ENCODE measurements at regions not wholly inside any gene's neighbourhood (a gene's known extent, or its start where the extent isn't known, plus 50 kb on each side); places are given as distances from the start of the nearest gene placed in this dataset.

DNA sequence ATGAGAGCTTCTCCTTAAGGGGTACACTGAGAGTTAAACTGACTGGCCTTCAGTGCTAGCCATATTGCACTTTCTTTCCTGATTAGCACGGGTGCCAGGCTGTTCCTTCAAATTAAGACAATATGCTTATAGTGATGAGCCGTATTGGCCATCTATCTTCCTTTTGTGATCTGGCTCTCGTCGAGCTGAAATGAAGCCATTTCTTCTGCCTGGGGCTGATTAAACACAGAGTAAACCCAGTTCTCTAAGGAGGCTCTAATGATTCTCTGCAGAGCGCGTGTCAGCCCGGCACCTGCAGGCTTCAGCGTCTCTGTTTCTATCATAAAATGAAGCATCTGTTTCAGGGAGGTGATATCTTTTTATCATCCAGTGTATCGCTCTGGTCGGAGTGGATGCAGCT lies 107.5 kb upstream of the NR2F2 start:
- no peak overlapping the region for H2BK120ac ChIP-seq (replicated peaks; ENCODE audit: low read depth, low read length)
- H3K4me3 ChIP-seq (ENCODE audit: extremely low read depth in 1 of 4, insufficient read depth in 2 of 4, low read depth in 3 of 4, low read length in 4 of 4) = no peak overlapping the region
- H3K36me3 ChIP-seq (ENCODE audit: control insufficient read depth in 2 of 4, insufficient read depth in 4 of 4, low read length in 3 of 4) = no peaks in the 10 kb centered on the region
- no peak overlapping the region for H4K5ac ChIP-seq (ENCODE audit: insufficient read length, low read depth, low read length)
- H3K27ac ChIP-seq (ENCODE audit: low read depth, low read length) = no peak overlapping the region
- no peak overlapping the region for H3K4me2 ChIP-seq (ENCODE audit: insufficient read depth in 1 of 2, low read depth in 2 of 2, low read length in 2 of 2)
- no peak for DNase-seq (ENCODE audit: low read depth in 1 of 2, low spot score in 2 of 2)
- H3K18ac ChIP-seq (ENCODE audit: extremely low read depth, low read length) = no peak overlapping the region
- H2BK12ac ChIP-seq (ENCODE audit: low read depth, low read length) = no peak overlapping the region
- no peak for FAIRE-seq
- no peak overlapping the region for H2BK5ac ChIP-seq (ENCODE audit: low read depth, low read length)
- CTCF ChIA-PET (ENCODE audit: partially characterized antibody) = interaction anchor here (0.6 kb wide), 1 partner anchor 498 kb away, joined by 4 read pairs; no protein-coding TSS in a partner anchor
- H3K79me2 ChIP-seq (ENCODE audit: control insufficient read depth in 1 of 2, insufficient read depth in 2 of 2, low read length in 2 of 2) = no peaks in the 10 kb centered on the region
- no peak overlapping the region for H2BK20ac ChIP-seq (ENCODE audit: low read length)
- H2AK5ac ChIP-seq (ENCODE audit: low read depth, low read length) = no peak overlapping the region
- no peaks in the 10 kb centered on the region for H3K4me1 ChIP-seq (replicated peaks in 1 of 4; ENCODE audit: control insufficient read depth in 3 of 4, insufficient read depth in 4 of 4, low read length in 3 of 4)
- H3K9me3 ChIP-seq (ENCODE audit: insufficient read depth in 2 of 2, low read depth in 1 of 2, low read length in 1 of 2) = no peaks in the 10 kb centered on the region
- H4K20me1 ChIP-seq (replicated peaks in 1 of 2; ENCODE audit: control insufficient read depth in 1 of 2, insufficient read depth in 2 of 2, low read length in 2 of 2) = no peaks in the 10 kb centered on the region
- H3K23me2 ChIP-seq (ENCODE audit: low read depth, low read length) = no peaks in the 10 kb centered on the region
- 81% methylated on average over 10 of the region's 10 CpGs; no CpG with 5 or more reads in 1 of the 2 experiments for WGBS, 2 experiments (ENCODE audit: extremely low coverage in 1 of 2, insufficient coverage in 1 of 2, insufficient read length in 1 of 2, insufficient replicate concordance in 2 of 2, low coverage in 1 of 2, low lambda C conversion rate in 2 of 2, missing lambda C conversion rate in 1 of 2)
- H2AFZ ChIP-seq (ENCODE audit: low read length) = no peak overlapping the region
- H4K91ac ChIP-seq (replicated peaks; ENCODE audit: insufficient read length, low read length) = no peak overlapping the region
- H3K14ac ChIP-seq (ENCODE audit: insufficient read length) = no peak overlapping the region
- no peak overlapping the region for H3K56ac ChIP-seq (replicated peaks; ENCODE audit: insufficient read length, low read depth, low read length)
- POLR2A ChIA-PET (ENCODE audit: partially characterized antibody) = no interaction called here
- H3K4ac ChIP-seq (replicated peaks; ENCODE audit: insufficient read length, low read depth, low read length) = no peak overlapping the region
- no peak overlapping the region for H2BK15ac ChIP-seq (ENCODE audit: low read length)
- no peaks in the 10 kb centered on the region for H3K79me1 ChIP-seq (ENCODE audit: low read depth, low read length)
- no peak overlapping the region for H3K9ac ChIP-seq (replicated peaks in 1 of 4; ENCODE audit: extremely low read depth in 1 of 4, low read depth in 3 of 4, low read length in 3 of 4)
- no peak for TF ChIP-seq JUN (IDR thresholded peaks at IDR 0.05; ENCODE audit: low read depth, low read length)
- H3K27me3 ChIP-seq (replicated peaks in 1 of 4; ENCODE audit: control insufficient read depth in 3 of 4, extremely low read depth in 1 of 4, insufficient read depth in 3 of 4, low read length in 3 of 4) = no peaks in the 10 kb centered on the region; a peak in 2 of 7 replicates
- no peak overlapping the region for H3K23ac ChIP-seq (ENCODE audit: insufficient read length)
- no peak overlapping the region for H4K8ac ChIP-seq (ENCODE audit: extremely low read depth, insufficient read depth, low read length)

All from H1 (cell line).